ENCODE measurements at regions not wholly inside any gene's neighbourhood (a gene's known extent, or its start where the extent isn't known, plus 50 kb on each side); places are given as distances from the start of the nearest gene placed in this dataset.
A peak's percentile ranks its signal among the peaks of the same experiment; 100 is the strongest.

- Histone ChIP-seq H3K27me3 (no peaks in the 10 kb centered on the region), H3K4me3 (replicated peaks in 1 of 3) (no peak overlapping the region), H3K36me3 (no peaks in the 10 kb centered on the region), H3K4me1 (peaks cover 0 to 11% of the 10 kb centered on the region in 2 donors), H3K9me3 (no peaks in the 10 kb centered on the region), H3K27ac (no peak overlapping the region)
- WGBS, 2 donors, result 93 to 96% methylated on average over 5 of the region's 5 CpGs
- no peak for TF ChIP-seq POLR2A (IDR thresholded peaks at IDR 0.05)
- no peak for DNase-seq
- intact Hi-C loops (cut with DNase I), result no loop called here
These were observed 104.5 kb downstream of the VAPA start for GRCh38 chr18:10018289-10018688.

- Histone ChIP-seq H3K36me3 (no peaks in the 10 kb centered on the region), H3K4me3 (replicated peaks in 1 of 3) (no peak overlapping the region), H3K27ac (no peak overlapping the region), H3K9me3 (no peaks in the 10 kb centered on the region), H3K27me3 (no peaks in the 10 kb centered on the region), H3K4me1 (peaks cover 0 to 9% of the 10 kb centered on the region in 2 donors)
- intact Hi-C loops (cut with DNase I), result no loop called here
- no peak for TF ChIP-seq POLR2A (IDR thresholded peaks at IDR 0.05)
- TF ChIP-seq CTCF (IDR thresholded peaks at IDR 0.05), result no peak
- 66% methylated on average over 6 of the region's 6 CpGs for WGBS, 2 donors
- no peak for DNase-seq
These were observed 106.4 kb downstream of the VAPA start for GRCh38 chr18:10020171-10020570.

- intact Hi-C loops (cut with DNase I), result no loop called here
- 95 to 99% methylated on average over 4 of the region's 4 CpGs for WGBS, 2 donors
These were observed 108.5 kb downstream of the VAPA start for GRCh38 chr18:10022365-10022764.

GRCh38 chr18:10023853-10024570, 110.2 kb downstream of the VAPA start:
- WGBS, 2 donors, result 60 to 63% methylated on average over 10 of the region's 10 CpGs
- H3K27ac ChIP-seq, result no peak overlapping the region
- H3K27me3 ChIP-seq, result no peaks in the 10 kb centered on the region
- H3K9me3 ChIP-seq, result no peaks in the 10 kb centered on the region
- no peak for TF ChIP-seq CTCF (IDR thresholded peaks at IDR 0.05)
- no peak for TF ChIP-seq POLR2A (IDR thresholded peaks at IDR 0.05)
- H3K36me3 ChIP-seq, result no peaks in the 10 kb centered on the region
- intact Hi-C loops (cut with DNase I), result no loop called here
- DNase-seq, result peak in 1 of 2 donors; percentile 11
- no peak overlapping the region for H3K4me3 ChIP-seq (replicated peaks in 1 of 3)
- H3K4me1 ChIP-seq, result no peaks in the 10 kb centered on the region

More at GRCh38 chr18:10022365-10022764, 108.5 kb downstream of the VAPA start:
- H3K4me1 ChIP-seq, result no peaks in the 10 kb centered on the region
- H3K27ac ChIP-seq, result no peak overlapping the region
- H3K27me3 ChIP-seq, result no peaks in the 10 kb centered on the region
- H3K36me3 ChIP-seq, result no peaks in the 10 kb centered on the region
- no peaks in the 10 kb centered on the region for H3K9me3 ChIP-seq
- TF ChIP-seq POLR2A (IDR thresholded peaks at IDR 0.05), result no peak
- no peak for TF ChIP-seq CTCF (IDR thresholded peaks at IDR 0.05)
- DNase-seq, result no peak
- no peak overlapping the region for H3K4me3 ChIP-seq (replicated peaks in 1 of 3)

- H3K9me3 ChIP-seq, result no peaks in the 10 kb centered on the region
- 90 to 92% methylated on average over 15 of the region's 15 CpGs for WGBS, 2 donors
- no peaks in the 10 kb centered on the region for H3K4me1 ChIP-seq
- no peaks in the 10 kb centered on the region for H3K36me3 ChIP-seq
- no peaks in the 10 kb centered on the region for H3K27me3 ChIP-seq
- no peak overlapping the region for H3K27ac ChIP-seq
- intact Hi-C loops (cut with DNase I), result no loop called here
- no peak overlapping the region for H3K4me3 ChIP-seq (replicated peaks in 1 of 3)
- DNase-seq, result no peak
- no peak for TF ChIP-seq CTCF (IDR thresholded peaks at IDR 0.05)
- TF ChIP-seq POLR2A (IDR thresholded peaks at IDR 0.05), result no peak
These were observed 112.2 kb downstream of the VAPA start for GRCh38 chr18:10025711-10026670.
